ENCODE measurements at regions not wholly inside any gene's neighbourhood (a gene's known extent, or its start where the extent isn't known, plus 50 kb on each side); places are given as distances from the start of the nearest gene placed in this dataset.

GRCh38 chr10:36602374-36602773, 523.0 kb upstream of the ANKRD30A start:
- TF ChIP-seq NFIC (IDR thresholded peaks at IDR 0.05), result no peak

DNA sequence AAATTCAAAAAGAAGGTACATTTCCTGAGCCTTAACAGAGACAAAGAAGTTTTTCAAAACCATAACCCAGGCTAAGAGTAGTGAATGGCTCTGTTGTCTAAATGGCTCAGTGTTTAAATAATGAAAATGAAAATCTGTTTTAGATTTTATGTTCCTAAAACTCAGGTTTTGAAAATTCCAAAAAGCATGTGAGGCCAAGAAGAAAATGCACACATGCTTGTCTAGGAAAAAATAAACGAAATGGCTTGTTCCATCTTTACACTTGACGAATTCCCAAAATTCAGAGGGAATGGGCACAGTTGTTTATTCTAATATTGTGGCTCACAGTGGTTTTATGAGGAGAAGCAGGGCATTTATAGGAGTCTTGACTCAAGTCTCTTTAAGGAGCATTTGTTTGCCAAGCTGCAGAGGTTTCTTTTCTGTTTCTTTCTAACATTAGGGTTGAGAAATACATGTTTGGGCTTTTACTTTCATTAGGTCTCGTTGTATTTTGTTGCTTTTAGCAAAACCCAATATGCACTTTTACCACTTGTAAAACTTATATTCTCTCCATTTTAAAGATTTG, 527.6 kb upstream of the ANKRD30A start:
- no peak for TF ChIP-seq EP300 (IDR thresholded peaks at IDR 0.05; ENCODE audit: borderline replicate concordance)
- TF ChIP-seq YY1 (IDR thresholded peaks at IDR 0.05; ENCODE audit: low read depth), result no peak
- TF ChIP-seq ZBTB7A (IDR thresholded peaks at IDR 0.05; ENCODE audit: low read depth), result no peak
- TF ChIP-seq, protein P1, sequence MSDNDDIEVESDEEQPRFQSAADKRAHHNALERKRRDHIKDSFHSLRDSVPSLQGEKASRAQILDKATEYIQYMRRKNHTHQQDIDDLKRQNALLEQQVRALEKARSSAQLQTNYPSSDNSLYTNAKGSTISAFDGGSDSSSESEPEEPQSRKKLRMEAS (IDR thresholded peaks at IDR 0.05), result no peak
- TF ChIP-seq, protein P2, sequence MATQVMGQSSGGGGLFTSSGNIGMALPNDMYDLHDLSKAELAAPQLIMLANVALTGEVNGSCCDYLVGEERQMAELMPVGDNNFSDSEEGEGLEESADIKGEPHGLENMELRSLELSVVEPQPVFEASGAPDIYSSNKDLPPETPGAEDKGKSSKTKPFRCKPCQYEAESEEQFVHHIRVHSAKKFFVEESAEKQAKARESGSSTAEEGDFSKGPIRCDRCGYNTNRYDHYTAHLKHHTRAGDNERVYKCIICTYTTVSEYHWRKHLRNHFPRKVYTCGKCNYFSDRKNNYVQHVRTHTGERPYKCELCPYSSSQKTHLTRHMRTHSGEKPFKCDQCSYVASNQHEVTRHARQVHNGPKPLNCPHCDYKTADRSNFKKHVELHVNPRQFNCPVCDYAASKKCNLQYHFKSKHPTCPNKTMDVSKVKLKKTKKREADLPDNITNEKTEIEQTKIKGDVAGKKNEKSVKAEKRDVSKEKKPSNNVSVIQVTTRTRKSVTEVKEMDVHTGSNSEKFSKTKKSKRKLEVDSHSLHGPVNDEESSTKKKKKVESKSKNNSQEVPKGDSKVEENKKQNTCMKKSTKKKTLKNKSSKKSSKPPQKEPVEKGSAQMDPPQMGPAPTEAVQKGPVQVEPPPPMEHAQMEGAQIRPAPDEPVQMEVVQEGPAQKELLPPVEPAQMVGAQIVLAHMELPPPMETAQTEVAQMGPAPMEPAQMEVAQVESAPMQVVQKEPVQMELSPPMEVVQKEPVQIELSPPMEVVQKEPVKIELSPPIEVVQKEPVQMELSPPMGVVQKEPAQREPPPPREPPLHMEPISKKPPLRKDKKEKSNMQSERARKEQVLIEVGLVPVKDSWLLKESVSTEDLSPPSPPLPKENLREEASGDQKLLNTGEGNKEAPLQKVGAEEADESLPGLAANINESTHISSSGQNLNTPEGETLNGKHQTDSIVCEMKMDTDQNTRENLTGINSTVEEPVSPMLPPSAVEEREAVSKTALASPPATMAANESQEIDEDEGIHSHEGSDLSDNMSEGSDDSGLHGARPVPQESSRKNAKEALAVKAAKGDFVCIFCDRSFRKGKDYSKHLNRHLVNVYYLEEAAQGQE (IDR thresholded peaks at IDR 0.05; ENCODE audit: low read depth), result no peak
- TF ChIP-seq RAD21 (IDR thresholded peaks at IDR 0.05; ENCODE audit: low read depth), result no peak
- no peak for TF ChIP-seq TCF12 (IDR thresholded peaks at IDR 0.05; ENCODE audit: low read depth)
- no peak for TF ChIP-seq EGR1 (IDR thresholded peaks at IDR 0.05)
- no peak for TF ChIP-seq USF1 (IDR thresholded peaks at IDR 0.05)
- TF ChIP-seq CEBPB (IDR thresholded peaks at IDR 0.05), result no peak
- TF ChIP-seq FOXM1 (IDR thresholded peaks at IDR 0.05; ENCODE audit: borderline replicate concordance, low read depth), result no peak
- no peak for TF ChIP-seq CREB1 (IDR thresholded peaks at IDR 0.05; ENCODE audit: low read depth)
- no peak for TF ChIP-seq TAF1 (IDR thresholded peaks at IDR 0.05; ENCODE audit: low read depth)
- TF ChIP-seq NFIC (IDR thresholded peaks at IDR 0.05), result no peak
- TF ChIP-seq TEAD4 (IDR thresholded peaks at IDR 0.05), result no peak

GRCh38 chr10:36592964-36593363, 532.4 kb upstream of the ANKRD30A start:
- TF ChIP-seq TCF12 (IDR thresholded peaks at IDR 0.05; ENCODE audit: low read depth), result no peak
- no peak for TF ChIP-seq YY1 (IDR thresholded peaks at IDR 0.05; ENCODE audit: low read depth)
- TF ChIP-seq, protein P1 (IDR thresholded peaks at IDR 0.05), result no peak
- no peak for TF ChIP-seq CEBPB (IDR thresholded peaks at IDR 0.05)
- TF ChIP-seq TAF1 (IDR thresholded peaks at IDR 0.05; ENCODE audit: low read depth), result no peak
- no peak for TF ChIP-seq NFIC (IDR thresholded peaks at IDR 0.05)
- TF ChIP-seq RAD21 (IDR thresholded peaks at IDR 0.05; ENCODE audit: low read depth), result no peak
- TF ChIP-seq CREB1 (IDR thresholded peaks at IDR 0.05; ENCODE audit: low read depth), result no peak
- TF ChIP-seq EP300 (IDR thresholded peaks at IDR 0.05; ENCODE audit: borderline replicate concordance), result no peak
- TF ChIP-seq, protein P2 (IDR thresholded peaks at IDR 0.05; ENCODE audit: low read depth), result no peak
- no peak for TF ChIP-seq ZBTB7A (IDR thresholded peaks at IDR 0.05; ENCODE audit: low read depth)
- no peak for TF ChIP-seq FOXM1 (IDR thresholded peaks at IDR 0.05; ENCODE audit: borderline replicate concordance, low read depth)
- TF ChIP-seq TEAD4 (IDR thresholded peaks at IDR 0.05), result no peak
- TF ChIP-seq EGR1 (IDR thresholded peaks at IDR 0.05), result no peak
- no peak for TF ChIP-seq USF1 (IDR thresholded peaks at IDR 0.05)

GRCh38 chr10:36591436-36591835, 534.0 kb upstream of the ANKRD30A start:
- TF ChIP-seq NFIC (IDR thresholded peaks at IDR 0.05) (no peak), CREB1 (IDR thresholded peaks at IDR 0.05; ENCODE audit: low read depth) (no peak)
- TF ChIP-seq, protein P2 (IDR thresholded peaks at IDR 0.05; ENCODE audit: low read depth), result no peak

GRCh38 chr10:36583690-36584089, 541.7 kb upstream of the ANKRD30A start:
- no peak for TF ChIP-seq NFIC (IDR thresholded peaks at IDR 0.05)
- TF ChIP-seq FOXM1 (IDR thresholded peaks at IDR 0.05; ENCODE audit: borderline replicate concordance, low read depth), result no peak
- TF ChIP-seq, protein P1 (IDR thresholded peaks at IDR 0.05), result no peak
- no peak for TF ChIP-seq TCF12 (IDR thresholded peaks at IDR 0.05; ENCODE audit: low read depth)
- no peak for TF ChIP-seq CREB1 (IDR thresholded peaks at IDR 0.05; ENCODE audit: low read depth)
- TF ChIP-seq ZBTB7A (IDR thresholded peaks at IDR 0.05; ENCODE audit: low read depth), result no peak
- no peak for TF ChIP-seq EP300 (IDR thresholded peaks at IDR 0.05; ENCODE audit: borderline replicate concordance)
- TF ChIP-seq CEBPB (IDR thresholded peaks at IDR 0.05), result no peak
- no peak for TF ChIP-seq EGR1 (IDR thresholded peaks at IDR 0.05)
- no peak for TF ChIP-seq YY1 (IDR thresholded peaks at IDR 0.05; ENCODE audit: low read depth)
- TF ChIP-seq, protein P2 (IDR thresholded peaks at IDR 0.05; ENCODE audit: low read depth), result no peak
- TF ChIP-seq TAF1 (IDR thresholded peaks at IDR 0.05; ENCODE audit: low read depth), result no peak
- no peak for TF ChIP-seq RAD21 (IDR thresholded peaks at IDR 0.05; ENCODE audit: low read depth)
- no peak for TF ChIP-seq TEAD4 (IDR thresholded peaks at IDR 0.05)
- TF ChIP-seq USF1 (IDR thresholded peaks at IDR 0.05), result no peak
